GM12878 (cell line): ENCODE measurements at regions not wholly inside any gene's neighbourhood (a gene's known extent, or its start where the extent isn't known, plus 50 kb on each side); places are given as distances from the start of the nearest gene placed in this dataset.

ENCODE experiments used
- ATAC-seq: fragments of 200-7000 bp; cut with Tn5 transposase; 3 replicates; pipeline ENCODE4 v1.9.1; 2020; ENCODE audit warnings: mild to moderate bottlenecking, moderate library complexity
- BruUV-seq: library from RNA; stranded (reverse); fragments of 400-500 nt; replicated peaks from 2 replicates; lab custom pipeline; 2021; lab: Mats Ljungman, UMichigan
- CTCF ChIA-PET: fragments of 300-600 bp; sonication (Branson Sonifier 250); formaldehyde crosslinking; extraction: SDS; loops from one replicate; lab custom pipeline; 2021; ENCODE audit warnings: inconsistent platforms; lab: Yijun Ruan, JAX
- POLR2A ChIA-PET: fragments of 350-600 bp; formaldehyde crosslinking; extraction: SDS; loops from one replicate; lab custom pipeline; 2021; ENCODE audit warnings: inconsistent platforms; lab: Charles Lee
- RAD21 ChIA-PET: fragments of 300-600 bp; sonication (Branson Sonifier 250); formaldehyde crosslinking; loops from one replicate; lab custom pipeline; 2023; ENCODE audit warnings: antibody characterized with exemption; ENCODE audit not compliant: unreplicated experiment; lab: Charles Lee
- SMC1A ChIA-PET: fragments of 300-600 bp; sonication (Branson Sonifier 250); formaldehyde crosslinking; loops from one replicate; lab custom pipeline; 2023; ENCODE audit not compliant: unreplicated experiment, uncharacterized antibody; lab: Charles Lee
- DNase-seq: peaks from one replicate; pipeline ENCODE4 v3.0.0-alpha.2; 2011; ENCODE audit warnings: low read depth, low spot score
- FAIRE-seq: peaks from 3 replicates; lab custom pipeline; 2011; peaks lifted over from hg19 to GRCh38; lab: Jason Lieb, UNC
- H2AFZ ChIP-seq: 2 replicates; pipeline ENCODE4 v1.6.0; 2011; ENCODE audit warnings: low read depth, low read length, control low read depth; ENCODE audit not compliant: control insufficient read depth
- H3K27ac ChIP-seq: 2 replicates; pipeline ENCODE4 v1.5.1; 2011; ENCODE audit warnings: control low read depth; ENCODE audit not compliant: control insufficient read depth, insufficient read depth
- H3K27me3 ChIP-seq, 2 experiments: replicated peaks in 1 of 2; 2 replicates each; pipeline versions ENCODE4 v1.6.0 to v1.6.1; 2011; ENCODE audit warnings: low read length in 1 of 2; ENCODE audit not compliant: control insufficient read depth in 2 of 2, insufficient read depth in 2 of 2
- H3K36me3 ChIP-seq, 2 experiments: 2 replicates each; pipeline ENCODE4 v1.5.1; 2011; ENCODE audit warnings: low read length in 1 of 2; ENCODE audit not compliant: control insufficient read depth in 2 of 2, insufficient read depth in 2 of 2
- H3K4me1 ChIP-seq: 2 replicates; pipeline ENCODE4 v1.6.1; 2011; ENCODE audit warnings: mild to moderate bottlenecking, low read length, moderate library complexity, mixed read lengths; ENCODE audit not compliant: control insufficient read depth, insufficient read depth
- H3K4me2 ChIP-seq: 2 replicates; pipeline ENCODE4 v1.6.0; 2011; ENCODE audit warnings: control low read depth; ENCODE audit not compliant: control insufficient read depth, insufficient read depth
- H3K4me3 ChIP-seq: fragments of 200-600 bp; sonication (generic); 2 replicates; pipeline ENCODE4 v1.5.1; 2016
- H3K79me2 ChIP-seq: 2 replicates; pipeline ENCODE4 v1.6.0; 2011; ENCODE audit warnings: low read length; ENCODE audit not compliant: control insufficient read depth, insufficient read depth
- H3K9ac ChIP-seq: 2 replicates; pipeline ENCODE4 v1.8.0; 2011; ENCODE audit warnings: low read length, control low read depth, mixed read lengths; ENCODE audit not compliant: control insufficient read depth, insufficient read depth
- H3K9me3 ChIP-seq: replicated peaks from 3 replicates; pipeline ENCODE4 v1.5.1; 2011; ENCODE audit warnings: mild to moderate bottlenecking, low read length; ENCODE audit not compliant: control insufficient read depth, insufficient read depth
- H4K20me1 ChIP-seq: 2 replicates; pipeline ENCODE4 v1.6.0; 2011; ENCODE audit not compliant: control insufficient read depth, insufficient read depth
- BHLHE40 ChIP-seq, 2 experiments: fragments of 450-650 bp in 1 of 2; IDR thresholded peaks; 2 replicates each; pipeline ENCODE4 v1.6.1; 2011 to 2017; ENCODE audit warnings: low read depth in 2 of 2, borderline replicate concordance in 1 of 2, improper control_type of control experiment in 1 of 2, low read length in 1 of 2, mild to moderate bottlenecking in 1 of 2
- ETV6 ChIP-seq, 2 experiments: fragments of 450-650 bp in 1 of 2; IDR thresholded peaks in 1 of 2; conservative IDR thresholded peaks in 1 of 2; 2 replicates each; pipeline ENCODE4 v1.6.1; 2014; ENCODE audit warnings: antibody characterized with exemption in 1 of 2, borderline replicate concordance in 1 of 2, low read depth in 1 of 2, mild to moderate bottlenecking in 1 of 2, moderate library complexity in 1 of 2
- FOS ChIP-seq: IDR thresholded peaks from 3 replicates; pipeline ENCODE4 v1.6.1; 2011; ENCODE audit warnings: borderline replicate concordance; ENCODE audit not compliant: insufficient read length; ENCODE audit errors: extremely low read depth
- FOXK2 ChIP-seq: fragments of 450-650 bp; IDR thresholded peaks from 2 replicates; pipeline ENCODE4 v1.6.1; 2017; ENCODE audit warnings: mild to moderate bottlenecking, moderate library complexity
- GATAD2B ChIP-seq: fragments of 450-650 bp; conservative IDR thresholded peaks from 2 replicates; pipeline ENCODE4 v1.6.1; 2017; ENCODE audit warnings: low read depth, mild to moderate bottlenecking, moderate library complexity
- HDAC2 ChIP-seq: fragments of 200-600 bp; sonication (generic); IDR thresholded peaks from 2 replicates; pipeline ENCODE4 v1.6.1; 2017
- KDM1A ChIP-seq: fragments of 200-600 bp; sonication (generic); IDR thresholded peaks from 2 replicates; pipeline ENCODE4 v1.6.1; 2016; ENCODE audit warnings: borderline replicate concordance
- KLF5 ChIP-seq: fragments of 450-650 bp; IDR thresholded peaks from 2 replicates; pipeline ENCODE4 v1.6.1; 2014; ENCODE audit warnings: mild to moderate bottlenecking; ENCODE audit not compliant: partially characterized antibody
- MTA3 ChIP-seq: IDR thresholded peaks from 2 replicates; pipeline ENCODE4 v1.6.1; 2012; ENCODE audit warnings: low read length, inconsistent platforms, borderline replicate concordance
- SPI1 ChIP-seq: IDR thresholded peaks from 2 replicates; pipeline ENCODE4 v1.6.1; 2011; ENCODE audit warnings: low read depth, mild to moderate bottlenecking, low read length, moderate library complexity, borderline replicate concordance; ENCODE audit not compliant: insufficient read depth
- SREBF1 ChIP-seq: IDR thresholded peaks from 2 replicates; pipeline ENCODE4 v1.6.1; 2012; ENCODE audit warnings: mild to moderate bottlenecking, low read length
- SUPT20H ChIP-seq: IDR thresholded peaks from 2 replicates; pipeline ENCODE4 v1.6.1; 2011; ENCODE audit warnings: low read depth, mild to moderate bottlenecking, low read length, moderate library complexity, borderline replicate concordance; ENCODE audit not compliant: control insufficient read depth
- TAF1 ChIP-seq: IDR thresholded peaks from 2 replicates; pipeline ENCODE4 v1.6.1; 2011; ENCODE audit warnings: mild to moderate bottlenecking, low read depth, low read length, borderline replicate concordance
- TARDBP ChIP-seq: IDR thresholded peaks from 2 replicates; pipeline ENCODE4 v1.6.1; 2016; ENCODE audit warnings: borderline replicate concordance
- USF1 ChIP-seq: IDR thresholded peaks from 2 replicates; pipeline ENCODE4 v1.6.1; 2011; ENCODE audit warnings: borderline replicate concordance, low read depth, mild to moderate bottlenecking, moderate library complexity, mixed read lengths, low read length; ENCODE audit not compliant: insufficient read depth; ENCODE audit errors: extremely low read length
- ZNF24 ChIP-seq: fragments of 450-650 bp; IDR thresholded peaks from 2 replicates; pipeline ENCODE4 v1.6.1; 2017; ENCODE audit warnings: antibody characterized with exemption, mild to moderate bottlenecking
- ZNF384 ChIP-seq: IDR thresholded peaks from 2 replicates; pipeline ENCODE4 v1.6.1; 2012; ENCODE audit warnings: low read depth, mild to moderate bottlenecking, low read length, improper control_type of control experiment, borderline replicate concordance
- ZNF592 ChIP-seq: fragments of 450-650 bp; IDR thresholded peaks from 2 replicates; pipeline ENCODE4 v1.6.1; 2017; ENCODE audit warnings: mild to moderate bottlenecking, moderate library complexity
- ZNF622 ChIP-seq: fragments of 450-650 bp; IDR thresholded peaks from 2 replicates; pipeline ENCODE4 v1.6.1; 2017; ENCODE audit warnings: mild to moderate bottlenecking, inconsistent platforms
- WGBS: methylation state at CpG from one replicate; pipeline ENCODE4 v1.1.6; 2016; ENCODE audit warnings: low lambda C conversion rate; ENCODE audit not compliant: insufficient replicate concordance, insufficient coverage; ENCODE audit errors: missing lambda C conversion rate; 5-methylcytosine and 5-hydroxymethylcytosine counted together
- in situ Hi-C: fragments of 300-500 bp; cut with MboI; formaldehyde crosslinking; loops from 9 replicates; pipeline ENCODE4 v1.14.3; 2018; ENCODE audit warnings: mixed read lengths
- intact Hi-C: fragments of 100-400 bp; cut with micrococcal nuclease; formaldehyde crosslinking; loops from one replicate; pipeline ENCODE4 v1.14.2; 2022; ENCODE audit not compliant: unreplicated experiment
- TF ChIP-seq, protein P1 (sequence below): IDR thresholded peaks from 2 replicates; pipeline ENCODE4 v1.6.1; 2011; ENCODE audit warnings: borderline replicate concordance, low read depth, mild to moderate bottlenecking, moderate library complexity, low read length; ENCODE audit not compliant: insufficient read depth, poor library complexity, severe bottlenecking

DNA sequence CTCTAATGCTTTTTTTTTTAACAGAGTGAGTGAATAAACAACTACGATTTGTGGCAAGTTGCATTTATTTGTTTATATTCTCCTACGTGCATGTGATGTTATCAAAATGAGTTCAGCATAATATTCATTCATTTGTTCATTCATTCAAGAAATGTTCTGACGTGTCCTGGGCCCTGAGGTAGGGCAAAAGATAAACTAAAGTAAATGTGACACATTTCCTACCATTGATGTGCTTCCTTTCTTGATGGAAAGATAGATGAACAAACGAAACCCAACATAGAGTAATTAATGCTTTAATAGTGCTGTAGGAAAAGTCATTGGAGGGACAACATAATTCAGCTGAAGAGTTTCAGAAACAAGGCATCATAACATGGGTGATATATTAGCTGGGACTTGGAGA is 261.5 kb upstream of the KCNMB2 start:
- Histone ChIP-seq H3K27ac (no peak overlapping the region), H4K20me1 (no peaks in the 10 kb centered on the region), H3K36me3 (no peaks in the 10 kb centered on the region), H2AFZ (no peak overlapping the region), H3K4me3 (no peak overlapping the region)
- ChIA-PET CTCF (interaction anchor here (0.6 to 1.4 kb wide), 2 partner anchors 25 to 696 kb away, joined by 3 read pairs; no protein-coding TSS in a partner anchor), RAD21 (no interaction called here), POLR2A (no interaction called here)
- 3% methylated on average over 4 of the region's 4 CpGs for WGBS
- no TSS peak for BruUV-seq
- ATAC-seq: no peak
- TF ChIP-seq TAF1 (no peak), SPI1 (no peak), KDM1A (no peak), MTA3 (no peak), ZNF384 (no peak), ZNF622 (no peak), SUPT20H (no peak), USF1 (no peak), HDAC2 (no peak), TARDBP (no peak), GATAD2B (no peak), FOXK2 (no peak), ETV6 (conservative IDR thresholded peaks at IDR 0.05 in 1 of 2, IDR thresholded peaks at IDR 0.05 in 1 of 2; ENCODE audit: borderline replicate concordance in 1 of 2, low read depth in 1 of 2) (no peak), ZNF592 (no peak), KLF5 (no peak), ZNF24 (no peak), BHLHE40 (IDR thresholded peaks at IDR 0.05; ENCODE audit: borderline replicate concordance in 1 of 2, low read depth in 2 of 2, low read length in 1 of 2) (no peak), FOS (no peak), SREBF1 (no peak)
- TF ChIP-seq, protein P1, sequence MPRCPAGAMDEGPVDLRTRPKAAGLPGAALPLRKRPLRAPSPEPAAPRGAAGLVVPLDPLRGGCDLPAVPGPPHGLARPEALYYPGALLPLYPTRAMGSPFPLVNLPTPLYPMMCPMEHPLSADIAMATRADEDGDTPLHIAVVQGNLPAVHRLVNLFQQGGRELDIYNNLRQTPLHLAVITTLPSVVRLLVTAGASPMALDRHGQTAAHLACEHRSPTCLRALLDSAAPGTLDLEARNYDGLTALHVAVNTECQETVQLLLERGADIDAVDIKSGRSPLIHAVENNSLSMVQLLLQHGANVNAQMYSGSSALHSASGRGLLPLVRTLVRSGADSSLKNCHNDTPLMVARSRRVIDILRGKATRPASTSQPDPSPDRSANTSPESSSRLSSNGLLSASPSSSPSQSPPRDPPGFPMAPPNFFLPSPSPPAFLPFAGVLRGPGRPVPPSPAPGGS: no peak
- TF ChIP-seq, all 136 proteins: peak for 0
- DNase-seq (no peak), FAIRE-seq (no peak)
- Histone ChIP-seq H3K4me2 (no peak overlapping the region), H3K4me1 (no peaks in the 10 kb centered on the region), H3K9ac (no peak overlapping the region), H3K27me3 (no peaks in the 10 kb centered on the region), H3K79me2 (no peaks in the 10 kb centered on the region), H3K9me3 (no peaks in the 10 kb centered on the region)
- in situ Hi-C loops: no loop called here
- SMC1A ChIA-PET: no interaction called here
- intact Hi-C loops: no loop called here
